Left cardiac atrium (tissue), 4 donors: ENCODE measurements at regions not wholly inside any gene's neighbourhood (a gene's known extent, or its start where the extent isn't known, plus 50 kb on each side); places are given as distances from the start of the nearest gene placed in this dataset.

Experiments used
- ATAC-seq, 2 donors: fragments of 200-7000 bp; cut with Tn5 transposase; one replicate each; pipeline ENCODE4 v1.9.1; 2020; ENCODE audit warnings: mild to moderate bottlenecking in 2 of 2, moderate library complexity in 2 of 2
- DNase-seq: peaks from one replicate; pipeline ENCODE4 v3.0.0-alpha.2; 2020
- intact Hi-C, 2 donors: fragments of 100-400 bp; cut with DNase I; formaldehyde crosslinking; loops; one replicate each; pipeline versions ENCODE4 v1.14.1 to v1.15.1; 2022 to 2023
- donor health status: DM: no; HTN: yes; CAD: no.
- donor health status: DM: no; HTN: yes; CAD: no; lungs with severe emphysema.
- donor health status: DM: yes; HTN: yes; CAD: no.
- donor health status: Dilated cardiomyopathy.

- no peak for ATAC-seq
- no peak for DNase-seq
- intact Hi-C loops = no loop called here
Measured at GRCh38 chr1:56442290-56442877, 137.0 kb downstream of the PLPP3 start.

GRCh38 chr1:56441601-56442000 lies 137.8 kb downstream of the PLPP3 start:
- ATAC-seq (no peak), DNase-seq (no peak)
- intact Hi-C loops = no loop called here

DNA sequence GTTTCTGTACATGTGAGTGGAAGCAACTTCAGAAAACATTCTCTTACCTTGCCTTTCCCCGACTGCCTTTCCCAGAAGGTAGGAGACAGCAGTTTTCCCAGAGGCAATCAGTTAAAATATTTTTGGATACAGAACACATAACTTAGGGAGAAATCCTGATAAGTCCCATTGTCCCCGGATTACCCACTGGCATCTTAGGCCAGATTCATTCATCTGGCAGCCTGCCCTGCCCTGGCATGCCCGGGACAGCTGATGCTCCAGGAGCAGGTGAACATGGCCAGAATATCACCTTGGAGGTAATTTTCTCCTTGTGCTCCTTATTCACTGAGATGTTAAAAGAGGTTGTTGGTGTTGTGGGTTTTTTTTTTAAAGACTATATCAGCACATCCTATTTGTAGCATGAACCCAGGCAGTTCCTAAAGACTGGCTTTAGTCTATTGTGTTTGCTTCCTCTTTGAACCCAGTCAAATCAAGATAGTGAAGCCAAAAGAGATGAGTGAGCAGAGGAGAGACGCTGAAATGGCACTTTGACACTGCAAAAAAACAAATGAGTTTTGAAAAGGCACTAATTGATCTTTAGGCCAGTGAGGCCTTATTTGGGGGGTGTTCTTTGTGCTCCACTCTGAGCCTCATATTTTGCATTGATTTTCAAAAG lies 139.6 kb downstream of the PLPP3 start:
- ATAC-seq = peak; percentile 14 to 46
- intact Hi-C loops = no loop called here
- no peak for DNase-seq

GRCh38 chr1:56438901-56439551 lies 140.3 kb downstream of the PLPP3 start:
- DNase-seq (no peak), ATAC-seq (peak; percentile 33 to 54)
- intact Hi-C loops = no loop called here

- intact Hi-C loops = no loop called here
- DNase-seq (no peak), ATAC-seq (peak in 1 of 2 donors; percentile 70)
Measured at GRCh38 chr1:56437959-56438358, 141.4 kb downstream of the PLPP3 start.

- ATAC-seq (no peak), DNase-seq (no peak)
- intact Hi-C loops = no loop called here
Measured at GRCh38 chr1:56436912-56437417, 142.4 kb downstream of the PLPP3 start.

- intact Hi-C loops = no loop called here
- no peak for ATAC-seq
- no peak for DNase-seq
Measured at GRCh38 chr1:56436296-56436695, 143.1 kb downstream of the PLPP3 start.

DNA sequence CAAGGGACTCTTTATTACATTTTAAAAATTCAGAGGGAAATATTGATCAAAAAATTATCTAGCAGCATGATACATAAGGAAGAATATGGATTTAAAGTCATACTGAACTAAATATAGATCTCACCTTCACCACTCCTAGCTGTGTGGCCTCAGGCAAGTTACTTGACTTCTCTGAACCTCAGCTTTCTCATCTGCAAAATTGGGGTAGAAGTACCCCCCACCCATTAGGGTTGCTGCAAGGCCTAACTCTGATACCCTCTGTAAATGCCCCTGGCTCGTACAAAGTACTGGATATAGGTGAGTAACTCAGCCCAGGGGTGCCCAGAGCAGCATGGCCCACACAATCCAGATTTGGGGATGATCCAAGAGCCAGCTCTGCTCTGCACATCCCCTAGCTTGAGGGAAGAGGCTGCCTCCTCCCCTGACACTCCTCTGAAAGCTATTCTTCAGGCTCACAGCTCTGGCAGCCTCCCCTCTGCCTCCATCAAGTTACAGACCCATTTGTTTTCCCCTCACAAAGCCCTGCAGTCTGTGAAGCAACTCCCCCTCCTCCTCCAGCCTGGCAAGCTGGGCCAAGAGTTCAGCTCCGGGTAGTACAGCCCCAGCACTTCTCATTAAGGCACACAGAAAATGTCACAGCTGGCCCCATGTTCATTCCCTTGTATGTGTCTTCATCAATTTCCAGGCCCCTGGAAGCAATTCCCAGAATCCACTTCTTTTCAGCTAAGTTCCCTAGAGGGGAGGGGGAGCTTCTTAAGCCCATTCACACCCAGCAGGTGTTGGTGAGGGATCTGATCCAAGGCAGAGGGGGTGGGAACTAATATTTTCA lies 143.7 kb downstream of the PLPP3 start:
- intact Hi-C loops = no loop called here
- DNase-seq (no peak), ATAC-seq (no peak)

DNA sequence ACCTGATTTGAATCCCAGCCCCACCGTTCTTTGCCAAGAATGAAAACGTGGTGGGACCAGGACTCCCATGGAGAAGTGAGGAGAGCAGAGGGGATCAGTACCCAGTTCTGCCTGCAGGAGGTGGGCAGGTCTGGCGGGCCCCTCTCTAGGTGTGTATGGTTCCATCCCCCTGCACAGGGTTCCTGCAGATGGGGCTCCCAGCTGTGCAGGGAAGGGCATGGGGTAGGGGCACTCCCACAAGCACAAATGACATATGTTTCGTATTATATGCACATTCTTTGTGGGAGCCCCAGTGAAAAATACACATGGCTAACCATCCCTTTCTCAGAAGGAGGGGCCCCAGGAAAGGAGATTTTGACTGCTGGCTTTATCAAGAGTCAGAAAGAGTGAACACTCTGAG lies 144.6 kb downstream of the PLPP3 start:
- ATAC-seq (no peak), DNase-seq (no peak)
- intact Hi-C loops = no loop called here

GRCh38 chr1:56434025-56434424 lies 145.3 kb downstream of the PLPP3 start:
- DNase-seq = no peak
- no peak for ATAC-seq
- intact Hi-C loops = no loop called here

DNA sequence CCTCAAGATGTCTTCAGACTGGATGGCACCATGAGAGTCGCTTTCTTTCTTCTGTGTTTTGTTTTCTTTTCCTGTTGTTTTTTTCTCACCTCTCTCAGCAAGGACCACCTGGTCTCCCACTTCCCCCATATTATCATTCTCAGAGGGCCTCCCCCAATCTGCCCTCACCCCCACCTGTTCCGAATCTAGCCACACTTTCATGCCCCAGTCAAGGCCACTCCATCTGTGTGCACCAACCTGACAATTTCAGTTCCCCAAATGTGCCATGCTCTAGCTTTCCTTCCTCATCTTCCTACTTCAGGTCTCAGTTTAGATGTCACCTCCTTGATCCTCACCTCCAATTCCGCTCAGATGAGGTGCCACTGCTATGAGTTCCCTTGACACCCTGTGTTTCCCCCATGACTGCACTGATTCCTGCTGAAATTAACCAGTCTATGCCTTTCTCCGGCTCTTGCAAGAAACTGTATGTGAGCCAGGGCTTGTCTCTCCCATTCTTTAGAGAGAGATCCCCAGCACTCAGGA lies 146.2 kb downstream of the PLPP3 start:
- intact Hi-C loops = no loop called here
- ATAC-seq (no peak), DNase-seq (no peak)

DNA sequence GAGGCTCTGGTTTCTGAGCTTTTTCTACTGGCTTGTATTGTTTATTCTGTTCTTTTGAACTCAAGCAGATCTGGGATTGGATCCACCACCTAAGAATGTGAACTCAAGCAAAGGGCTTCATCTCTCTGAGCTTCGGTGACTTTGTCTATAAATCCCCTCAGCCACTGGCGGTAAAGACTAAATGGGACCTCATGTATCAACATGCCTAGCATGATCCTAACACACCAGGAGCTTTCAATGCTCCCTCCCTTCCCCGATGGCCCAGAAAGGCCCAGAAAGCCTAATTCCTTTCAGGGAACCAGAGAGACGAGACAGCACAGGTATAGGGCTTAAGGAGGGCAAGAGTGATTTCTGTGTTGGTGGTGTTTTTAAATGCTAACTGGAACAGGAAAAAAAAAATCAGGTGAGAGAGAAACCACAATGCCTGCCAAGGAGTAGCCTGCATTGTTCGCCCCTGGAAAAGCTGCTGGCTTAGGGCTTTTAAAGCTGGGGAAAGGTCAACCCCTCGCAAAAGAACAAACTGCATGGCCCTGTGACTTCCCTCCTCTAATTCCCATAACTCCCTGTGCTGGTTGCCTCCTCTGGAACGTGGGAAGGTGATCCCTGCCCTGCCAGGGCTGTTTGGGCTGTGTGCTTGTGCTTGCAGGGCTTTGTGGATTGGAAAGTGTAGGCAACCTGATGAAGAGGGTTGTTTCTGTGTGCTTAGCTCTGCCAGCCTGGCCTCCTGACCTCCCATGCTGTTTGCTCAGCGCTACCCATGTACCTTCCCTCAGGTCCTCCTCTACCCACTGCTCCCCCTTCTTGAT lies 147.0 kb downstream of the PLPP3 start:
- ATAC-seq = peak in 1 of 2 donors; percentile 13
- intact Hi-C loops = no loop called here
- DNase-seq = no peak

GRCh38 chr1:56430141-56430839 lies 149.1 kb downstream of the PLPP3 start:
- intact Hi-C loops = no loop called here
- DNase-seq (no peak), ATAC-seq (peak in 1 of 2 donors; percentile 25)

DNA sequence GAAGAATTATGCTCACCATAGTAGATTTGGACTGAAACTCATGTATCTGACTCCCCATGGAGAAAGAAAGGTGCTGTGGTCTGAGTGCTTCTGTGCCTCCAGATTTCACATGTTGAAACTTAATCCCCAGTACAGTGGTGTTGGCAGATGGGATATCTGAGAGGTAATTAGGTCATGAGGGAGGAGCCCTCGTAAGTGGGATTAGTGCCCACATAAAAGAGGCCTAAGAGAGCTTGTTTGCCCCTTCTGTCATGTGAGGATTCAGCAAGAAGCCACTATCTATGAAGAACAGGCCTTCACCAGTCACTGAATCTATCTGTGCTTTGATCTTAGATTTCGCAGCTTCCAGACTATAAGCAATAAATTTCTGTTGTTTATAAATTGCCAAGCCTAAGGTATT lies 150.1 kb downstream of the PLPP3 start:
- DNase-seq (no peak), ATAC-seq (no peak)
- intact Hi-C loops = no loop called here

DNA sequence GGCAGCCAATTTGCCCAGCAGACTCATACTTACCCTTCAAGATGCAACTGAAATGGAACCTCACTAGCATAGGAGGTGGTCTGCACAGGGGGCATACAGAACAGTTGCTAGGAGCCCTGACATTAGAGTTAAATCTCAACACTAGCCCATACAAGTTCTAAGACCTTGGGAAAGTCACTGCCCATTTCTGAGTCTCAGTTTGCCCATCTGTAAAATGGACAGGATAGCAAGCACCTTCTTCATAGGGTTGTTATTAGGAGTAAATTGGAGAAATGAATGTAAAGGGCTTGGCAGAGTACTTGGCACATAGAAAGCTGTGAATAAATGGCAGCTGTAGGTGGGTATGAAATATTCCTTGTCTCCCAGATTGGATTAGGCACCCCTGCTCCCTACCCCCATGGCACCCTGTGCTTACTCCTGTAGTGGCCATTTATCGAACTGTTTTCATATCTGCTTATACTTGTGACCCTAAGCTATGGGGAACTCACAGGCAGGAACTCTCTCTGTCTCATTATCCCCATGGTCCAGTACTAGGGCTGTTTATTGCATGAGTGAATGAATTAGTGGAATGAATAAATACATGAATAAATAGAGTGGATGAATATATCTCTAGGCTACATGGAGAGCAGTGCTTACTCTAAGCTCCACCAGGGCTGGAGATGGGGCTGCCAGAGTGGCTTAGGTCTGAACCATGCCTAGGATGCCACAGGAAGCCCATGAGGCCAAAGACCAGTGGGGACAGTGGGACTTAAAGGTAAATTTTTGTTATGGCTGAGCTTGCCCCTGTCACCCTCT lies 152.6 kb downstream of the PLPP3 start:
- ATAC-seq (no peak), DNase-seq (no peak)
- intact Hi-C loops = no loop called here

DNA sequence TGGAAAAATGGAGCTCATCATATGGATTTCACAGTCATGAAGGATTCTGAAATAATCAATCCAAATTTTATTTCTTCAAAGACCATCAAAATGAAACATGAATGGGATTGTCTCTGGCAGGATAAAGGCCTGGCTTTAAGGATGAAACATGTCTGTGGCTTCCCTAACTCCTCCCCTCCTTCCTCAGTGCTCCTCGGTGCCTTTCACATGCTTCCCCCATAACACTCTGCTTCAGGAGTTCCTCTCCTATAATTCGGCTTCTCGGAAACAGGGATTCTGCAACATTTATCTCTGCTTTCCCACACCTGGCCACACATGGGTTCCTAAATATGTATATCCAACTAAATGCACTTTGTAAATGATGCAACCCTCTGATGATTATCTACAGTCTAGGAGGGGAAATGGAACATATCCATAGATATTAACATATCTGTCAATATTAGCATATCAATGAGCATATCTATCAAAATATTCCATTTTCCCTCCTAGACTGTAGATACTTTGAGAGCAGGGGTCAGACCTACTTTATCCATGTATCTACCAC lies 153.8 kb downstream of the PLPP3 start:
- intact Hi-C loops = no loop called here
- DNase-seq (no peak), ATAC-seq (peak in 1 of 2 donors; percentile 28)
